Pulmonary artery endothelial cell (primary cell): ENCODE measurements at regions not wholly inside any gene's neighbourhood (a gene's known extent, or its start where the extent isn't known, plus 50 kb on each side); places are given as distances from the start of the nearest gene placed in this dataset.
"Not testable (repeated sequence)": the region's sequence is repeated elsewhere in the genome, so short reads cannot be mapped to it uniquely, and the experiment has no call there.

Source experiments
- DNase-seq: peaks from one replicate; pipeline ENCODE4 v3.0.0-alpha.2; 2011; ENCODE audit warnings: low read depth, low spot score

DNA sequence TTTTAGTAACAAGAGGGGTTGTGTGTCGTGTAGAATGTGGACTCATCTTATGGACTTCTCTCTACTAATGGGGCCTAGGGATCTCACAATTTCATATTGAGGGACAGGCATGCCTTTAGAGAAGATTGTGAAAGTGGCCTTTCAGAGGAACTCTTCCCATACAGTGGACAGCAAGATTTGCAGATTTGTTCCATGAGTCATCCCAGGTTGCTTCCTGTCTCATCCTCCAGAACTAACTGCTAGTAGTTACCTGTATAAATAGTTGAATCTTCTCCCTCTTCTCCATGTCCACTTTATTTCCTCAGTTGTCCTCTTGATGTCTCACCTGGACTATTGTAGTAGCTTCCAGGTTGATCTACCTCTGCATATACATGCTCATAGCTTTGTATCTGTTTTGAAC lies 997.5 kb upstream of the CTNND2 start:
- no peak for DNase-seq

DNA sequence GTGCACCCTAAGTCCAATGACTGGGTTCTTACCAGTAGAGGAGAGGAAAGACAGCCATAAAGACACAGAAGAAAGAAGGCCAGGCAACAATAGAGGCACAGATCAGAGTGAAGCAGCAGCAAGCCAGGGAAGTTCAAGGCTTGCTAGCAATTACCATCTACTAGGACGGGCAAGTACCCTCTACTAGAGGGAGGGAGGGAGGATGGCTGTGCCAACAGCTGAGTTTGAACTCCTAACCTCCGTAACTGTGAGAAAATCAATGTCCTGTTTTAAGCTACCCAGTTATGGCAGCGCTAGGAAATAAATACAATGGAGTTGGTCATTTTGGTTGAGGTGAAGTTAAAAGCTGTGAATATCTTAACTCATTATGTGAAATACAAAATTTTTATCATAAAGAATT lies 991.8 kb upstream of the CTNND2 start:
- DNase-seq = no peak

DNA sequence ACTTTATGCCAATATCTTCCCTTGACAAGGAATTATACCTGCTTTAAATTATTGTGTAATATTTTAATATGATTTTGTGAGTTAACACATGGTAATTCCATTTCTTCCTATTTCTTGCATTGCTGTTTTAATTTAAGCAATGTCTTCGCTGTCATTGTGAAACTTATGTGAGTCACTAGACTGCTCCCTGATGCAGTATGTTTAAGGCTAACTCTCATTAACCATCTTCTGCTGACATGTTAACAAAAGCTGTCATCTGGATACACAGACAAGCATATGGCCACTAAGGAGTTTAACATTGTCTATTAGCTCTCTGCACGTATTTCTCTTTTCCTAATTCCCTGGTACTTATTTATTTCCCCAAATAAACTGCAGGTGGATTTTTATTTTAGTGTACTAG lies 980.8 kb upstream of the CTNND2 start:
- DNase-seq = no peak

DNA sequence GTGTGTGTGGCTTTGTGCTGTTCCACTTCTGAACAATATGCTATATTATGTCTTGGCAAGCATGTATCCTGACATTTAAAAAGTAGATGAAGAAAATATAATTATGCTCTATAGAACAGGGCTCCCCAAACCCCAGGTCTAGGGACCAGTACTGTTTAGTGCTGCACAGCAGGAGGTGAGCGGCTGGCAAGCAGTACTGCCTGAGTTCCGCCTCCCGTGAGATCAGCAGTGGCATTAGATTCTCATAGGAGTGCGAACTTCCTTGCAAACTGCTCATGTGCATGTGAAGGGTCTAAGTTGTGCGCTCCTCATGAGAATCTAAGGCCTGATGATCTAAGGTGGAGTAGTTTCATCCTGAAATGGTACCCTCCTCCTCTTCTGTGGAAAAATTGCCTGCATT lies 979.1 kb upstream of the CTNND2 start:
- no peak for DNase-seq

DNA sequence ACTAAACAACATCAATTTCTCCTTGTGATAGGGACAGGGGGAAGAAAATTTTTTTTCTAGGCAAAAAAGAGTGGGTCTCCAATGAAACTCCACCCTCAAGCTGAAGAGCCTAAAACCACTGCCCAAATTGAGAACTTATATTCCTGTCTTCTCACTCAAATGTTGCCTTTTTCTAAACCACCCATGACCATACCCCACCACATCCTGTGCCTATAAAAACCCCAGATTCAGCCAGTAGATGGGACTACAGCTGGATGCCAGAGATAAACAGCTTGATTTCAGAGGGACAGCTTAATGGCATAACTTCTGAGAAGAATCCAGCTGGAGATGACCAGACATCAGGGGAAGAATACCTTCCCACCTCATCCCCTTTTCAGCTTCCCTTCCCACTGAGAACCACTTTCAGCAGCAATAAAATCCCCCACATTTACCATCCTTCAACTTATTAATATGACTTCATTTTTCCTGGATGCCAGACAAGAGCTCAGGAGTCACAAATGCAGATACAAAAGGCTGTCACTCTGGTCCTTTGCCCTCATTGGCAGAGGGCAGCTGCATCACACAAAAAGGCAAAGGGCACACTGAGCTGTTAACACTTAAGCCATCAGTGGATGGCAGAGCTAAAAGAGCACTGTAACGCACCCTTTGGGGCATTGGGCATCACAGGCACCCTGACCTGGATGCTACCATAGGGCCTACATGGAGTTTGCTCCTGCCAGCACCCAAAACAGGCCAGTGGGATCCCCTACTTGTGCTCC lies 972.5 kb upstream of the CTNND2 start:
- no peak for DNase-seq

DNA sequence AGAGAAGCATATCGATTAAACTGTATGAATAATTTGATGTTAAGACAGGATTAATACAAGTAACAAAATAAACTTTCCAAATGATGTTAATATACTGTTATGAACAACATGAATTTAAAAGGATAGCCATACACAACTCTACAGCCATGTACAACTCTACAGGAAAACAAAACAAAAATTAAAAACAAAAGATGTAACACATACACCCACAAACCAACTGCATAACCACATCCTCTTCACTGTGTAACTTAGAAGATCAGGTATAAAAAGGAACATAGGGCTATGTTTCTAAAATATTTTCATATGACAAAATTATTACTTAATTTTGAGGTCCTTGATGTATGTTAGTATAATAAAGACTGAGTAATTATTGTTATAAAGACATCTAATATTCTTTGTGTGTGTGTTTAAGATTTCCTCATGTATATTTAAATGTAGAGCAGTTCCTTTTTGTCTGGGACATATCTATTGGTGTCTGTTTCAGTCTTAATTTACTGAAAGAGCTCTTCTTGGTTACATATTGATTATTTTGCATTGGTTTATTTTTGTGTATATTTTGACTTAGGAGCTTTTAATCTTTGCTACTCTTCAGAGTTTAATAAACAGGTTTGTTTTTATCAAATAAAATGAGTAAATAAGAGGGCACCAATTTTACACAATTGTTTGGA lies 966.8 kb upstream of the CTNND2 start:
- no peak for DNase-seq

DNA sequence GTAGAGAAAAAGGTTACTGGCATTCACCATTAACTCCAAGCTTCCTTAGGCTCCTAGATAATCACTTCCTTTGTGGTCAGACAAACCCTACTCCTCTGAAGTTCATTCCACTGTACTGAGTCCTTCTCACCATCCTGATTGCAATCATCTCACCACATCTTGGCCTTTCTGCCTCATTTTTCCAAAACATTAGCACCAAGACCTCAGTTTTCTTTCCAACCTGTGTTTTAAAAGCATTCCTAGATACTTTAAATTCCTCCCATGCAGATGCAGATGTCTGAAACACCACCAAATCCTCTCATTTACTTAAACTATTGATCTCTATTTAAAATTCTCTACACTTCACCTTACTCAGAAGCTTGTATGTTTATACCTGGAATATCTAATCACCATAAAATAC lies 961.3 kb upstream of the CTNND2 start:
- DNase-seq = no peak

DNA sequence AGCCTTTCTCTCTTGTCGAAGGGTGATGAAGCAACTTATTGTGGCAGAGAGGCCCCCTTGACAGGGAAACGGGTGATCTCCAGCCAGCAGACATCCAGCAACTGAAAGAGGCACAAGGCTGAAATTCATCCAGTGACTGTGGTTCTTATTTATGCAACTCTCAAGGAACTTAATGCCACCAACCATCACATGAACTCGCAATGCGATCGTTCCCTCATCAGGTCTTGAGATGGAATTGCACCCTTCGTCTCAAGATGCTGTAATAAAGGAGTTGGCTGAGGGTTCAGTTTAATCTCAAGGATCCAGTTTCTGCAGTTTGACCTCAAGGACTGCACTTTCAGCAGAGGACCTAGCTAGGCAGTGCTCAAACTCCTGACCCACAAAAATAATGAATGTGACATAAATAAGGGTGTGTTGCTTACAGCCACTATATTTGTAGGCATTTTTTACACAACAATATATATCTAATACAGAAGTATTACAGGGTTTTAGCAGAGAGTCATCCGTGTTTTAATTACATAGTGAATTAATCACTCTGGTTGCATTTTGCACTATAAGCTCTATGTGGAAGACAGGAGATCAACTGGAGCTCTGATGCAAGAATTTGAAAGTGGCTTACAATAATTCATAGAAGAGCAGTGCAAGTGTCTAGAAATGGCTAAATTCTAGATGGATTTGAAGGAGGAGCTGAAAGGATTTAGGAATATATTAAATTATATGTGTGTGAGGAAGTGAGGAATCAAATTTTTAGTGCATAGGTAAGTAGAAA lies 957.8 kb upstream of the CTNND2 start:
- no peak for DNase-seq

DNA sequence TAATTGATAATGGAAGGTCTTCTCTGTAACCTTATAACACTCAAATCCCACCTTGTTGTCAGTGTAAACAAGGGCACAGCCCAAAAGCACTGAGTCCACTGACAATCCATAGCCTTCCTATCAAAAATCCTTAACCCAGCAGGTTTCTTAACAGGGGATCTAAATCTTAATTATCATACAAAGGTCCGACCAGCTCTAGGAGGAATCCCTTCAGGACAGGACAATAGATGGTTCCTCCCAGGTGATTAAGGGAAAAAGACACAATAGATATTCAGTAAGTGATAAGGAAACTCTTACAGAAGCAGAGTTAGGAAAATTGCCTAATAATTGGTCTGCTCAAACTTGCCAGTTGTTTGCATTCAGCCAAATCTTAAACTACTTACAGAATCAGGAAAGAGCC lies 951.9 kb upstream of the CTNND2 start:
- not testable (repeated sequence) for DNase-seq

DNA sequence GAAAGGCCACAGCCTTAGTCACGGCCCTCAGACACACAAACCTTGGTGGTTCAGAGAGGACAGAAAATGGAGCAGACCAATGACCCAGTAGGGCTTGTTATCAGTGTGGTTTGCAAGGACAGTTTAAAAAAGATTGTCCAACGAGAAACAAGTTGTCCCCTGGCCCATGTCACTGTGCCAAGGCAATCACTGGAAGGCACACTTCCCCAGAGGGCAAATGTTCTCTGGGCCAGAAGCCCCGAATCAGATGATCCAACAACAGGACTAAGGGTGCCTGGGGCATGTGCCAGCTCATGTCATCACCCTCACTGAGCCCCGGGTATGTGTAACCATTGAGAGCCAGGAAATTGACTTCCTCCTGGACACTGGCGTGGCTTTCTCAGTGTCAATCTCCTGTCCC lies 950.1 kb upstream of the CTNND2 start:
- DNase-seq = no peak

DNA sequence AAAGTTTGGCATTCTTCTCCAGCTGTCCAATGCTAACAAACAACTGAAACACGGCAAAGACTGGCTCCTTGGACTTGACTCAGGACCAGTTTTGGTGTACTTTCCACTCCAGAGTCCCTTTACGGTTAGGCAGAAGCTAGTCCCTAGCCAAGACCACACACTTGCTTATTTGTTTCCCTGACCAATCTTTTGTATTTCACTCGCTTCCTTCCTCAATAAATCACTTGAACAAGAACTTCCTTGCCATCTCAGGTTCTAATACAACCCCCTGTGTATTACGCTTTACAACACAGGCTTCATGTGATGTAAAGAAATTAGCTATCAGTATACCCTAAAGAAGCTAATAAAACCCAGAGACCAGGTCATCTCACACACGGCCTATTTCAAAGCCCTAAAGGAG lies 947.5 kb upstream of the CTNND2 start:
- DNase-seq = no peak

DNA sequence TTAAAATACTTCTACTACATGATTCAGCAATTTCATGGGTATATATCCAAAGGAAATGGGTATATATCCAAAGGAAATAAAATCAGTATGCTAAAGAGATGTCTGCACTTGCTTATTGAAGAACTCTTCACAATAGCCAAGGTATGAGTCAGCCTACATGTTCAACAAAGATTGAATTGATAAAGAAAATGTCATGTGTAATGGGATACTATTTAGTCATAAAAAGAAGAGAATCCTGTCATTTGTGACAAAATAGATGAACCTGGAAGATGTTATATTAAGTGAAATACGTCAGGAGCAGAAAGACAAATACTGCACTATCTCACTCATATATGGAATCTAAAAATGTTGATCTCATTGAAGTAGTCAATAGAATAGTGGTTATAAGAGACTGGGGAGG lies 944.5 kb upstream of the CTNND2 start:
- DNase-seq = no peak

DNA sequence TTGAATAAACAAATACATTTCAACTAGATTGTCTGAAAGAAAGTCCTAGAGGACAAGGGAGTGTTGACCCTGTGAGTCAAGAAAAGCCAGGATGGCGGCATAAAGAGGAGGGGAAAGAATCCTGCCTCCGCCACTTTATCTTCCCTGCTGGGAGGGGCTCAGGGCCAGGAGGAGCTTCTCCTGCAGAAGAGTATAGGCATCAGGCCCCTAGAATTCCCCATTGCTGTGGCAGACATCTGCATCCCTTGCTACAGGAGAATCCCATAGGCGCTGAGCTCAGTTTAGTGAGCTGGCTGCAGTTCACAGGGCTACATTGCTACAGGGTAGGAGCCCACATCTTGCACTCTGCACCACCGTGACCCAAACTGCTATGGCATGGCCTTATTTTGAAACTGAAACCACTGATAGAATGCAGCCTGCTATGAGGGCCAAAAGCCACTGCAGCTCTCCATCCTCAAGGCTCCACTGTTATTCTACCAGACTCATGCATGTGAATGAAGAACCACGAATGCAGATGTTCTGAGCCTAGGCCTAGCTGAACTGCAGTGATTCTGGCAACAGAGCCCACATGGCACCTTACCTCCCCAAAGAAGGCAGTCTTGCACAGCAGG lies 941.4 kb upstream of the CTNND2 start:
- no peak for DNase-seq

DNA sequence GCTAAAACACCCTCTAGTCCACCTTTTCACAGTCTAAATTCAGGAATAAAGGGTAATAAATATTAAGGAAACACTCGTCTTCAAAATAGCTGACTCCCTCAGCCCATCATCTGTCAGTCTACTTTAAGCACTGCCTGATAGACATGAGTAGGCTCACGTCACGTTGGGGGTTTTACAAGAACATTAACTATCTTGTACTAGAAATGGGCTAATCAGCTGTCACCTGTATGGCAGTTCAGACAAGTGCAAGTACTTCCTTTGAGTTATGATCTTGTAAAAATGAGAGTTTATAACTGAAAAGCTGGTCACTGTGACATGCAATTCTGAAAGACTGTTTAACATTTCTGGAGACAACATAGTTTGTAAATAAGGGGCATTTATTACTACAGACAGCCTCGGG lies 936.7 kb upstream of the CTNND2 start:
- no peak for DNase-seq

DNA sequence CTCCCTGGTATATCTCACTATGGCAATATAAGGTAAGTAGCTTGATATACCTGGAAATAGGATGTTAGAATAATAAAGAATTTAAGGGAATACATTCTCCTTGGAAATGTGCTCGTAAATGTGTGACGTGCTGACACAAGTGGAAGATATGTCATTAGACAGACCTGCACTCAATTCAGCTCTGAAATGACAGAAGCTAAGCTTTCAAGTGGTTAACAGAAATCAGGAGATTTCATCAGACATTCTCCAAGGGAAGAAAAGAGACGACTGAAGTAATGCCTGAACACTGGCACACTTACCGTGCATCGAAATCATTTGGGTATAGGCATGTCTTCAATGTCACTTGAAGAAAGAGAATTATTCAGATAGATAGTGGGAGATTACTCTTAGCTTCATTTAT lies 933.3 kb upstream of the CTNND2 start:
- no peak for DNase-seq

DNA sequence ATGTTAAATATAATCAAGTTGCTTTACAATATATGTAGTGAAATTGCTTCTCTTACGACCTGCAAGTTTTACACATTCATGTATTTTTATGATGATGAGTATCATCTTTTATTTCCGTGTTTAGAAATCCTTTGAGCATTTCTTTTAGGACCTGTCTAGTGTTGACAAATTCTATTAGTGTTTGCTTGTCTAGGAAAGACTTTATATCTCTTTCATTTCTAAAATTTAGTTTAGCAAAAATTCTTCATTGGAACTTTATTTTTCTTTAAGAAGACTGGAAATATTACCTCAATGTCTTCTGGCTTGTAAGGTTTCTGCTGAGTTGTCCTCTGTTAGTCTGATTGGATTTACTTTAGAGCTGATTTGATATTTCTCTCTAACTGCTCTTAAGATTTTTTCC lies 920.9 kb upstream of the CTNND2 start:
- DNase-seq = no peak

DNA sequence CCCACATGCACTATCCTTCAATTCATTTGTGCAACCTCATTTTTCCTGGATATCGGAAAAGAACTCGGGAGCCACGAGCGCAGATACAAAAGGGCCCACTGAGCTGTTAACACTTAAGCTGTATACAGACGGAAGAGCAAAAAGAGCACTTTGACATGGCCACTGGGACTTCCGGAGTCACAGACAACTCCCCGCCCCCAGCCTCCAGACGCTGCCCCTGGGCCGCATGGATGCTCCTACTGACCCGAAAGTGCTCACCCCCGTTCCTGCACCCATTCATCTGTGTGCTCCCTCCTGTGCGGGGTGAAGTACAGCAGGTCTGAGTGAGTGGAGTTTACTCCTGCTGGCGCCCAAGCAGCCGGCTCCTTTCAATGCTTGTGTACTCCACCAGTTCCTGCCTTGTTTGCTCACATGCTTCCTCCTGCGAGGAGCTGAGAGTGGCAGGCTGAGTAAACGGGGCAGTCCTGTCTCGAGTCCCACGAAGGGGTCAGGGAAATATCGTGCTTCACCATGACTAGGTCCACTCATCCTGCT lies 901.0 kb upstream of the CTNND2 start:
- no peak for DNase-seq

DNA sequence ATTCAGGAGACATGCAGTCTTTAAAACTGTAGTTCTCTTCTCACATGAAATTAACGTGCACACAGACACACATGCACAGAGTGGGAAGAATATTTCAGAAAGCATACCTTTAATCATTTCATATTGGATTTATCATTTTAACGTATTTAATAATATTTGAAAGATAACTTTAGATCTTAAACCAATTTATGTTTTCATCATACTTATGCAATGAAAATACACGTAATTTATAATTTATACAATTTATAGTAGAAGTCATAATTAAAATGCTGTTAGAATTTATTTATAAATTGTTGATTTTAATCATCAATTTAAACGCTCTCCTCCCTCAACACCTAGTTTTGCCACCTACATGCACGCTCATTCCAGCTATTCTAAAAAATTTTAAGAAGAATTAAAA lies 894.9 kb upstream of the CTNND2 start:
- no peak for DNase-seq

DNA sequence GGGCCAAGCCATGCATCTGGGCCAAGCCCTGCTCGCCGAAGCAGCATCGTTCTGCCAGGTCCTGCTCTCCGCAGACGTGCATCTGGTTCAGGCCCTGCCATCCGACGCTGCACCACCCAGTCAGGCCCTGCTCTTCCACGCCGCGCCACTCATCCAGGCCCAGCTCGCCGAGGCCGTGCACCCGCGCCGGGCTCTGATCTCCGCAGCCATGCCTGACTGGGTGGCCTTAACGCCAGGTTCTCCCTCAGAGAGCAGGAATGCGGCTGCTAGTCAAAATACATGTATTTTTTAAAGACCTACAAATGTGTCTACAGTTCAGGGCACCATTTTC lies 891.1 kb upstream of the CTNND2 start:
- no peak for DNase-seq

DNA sequence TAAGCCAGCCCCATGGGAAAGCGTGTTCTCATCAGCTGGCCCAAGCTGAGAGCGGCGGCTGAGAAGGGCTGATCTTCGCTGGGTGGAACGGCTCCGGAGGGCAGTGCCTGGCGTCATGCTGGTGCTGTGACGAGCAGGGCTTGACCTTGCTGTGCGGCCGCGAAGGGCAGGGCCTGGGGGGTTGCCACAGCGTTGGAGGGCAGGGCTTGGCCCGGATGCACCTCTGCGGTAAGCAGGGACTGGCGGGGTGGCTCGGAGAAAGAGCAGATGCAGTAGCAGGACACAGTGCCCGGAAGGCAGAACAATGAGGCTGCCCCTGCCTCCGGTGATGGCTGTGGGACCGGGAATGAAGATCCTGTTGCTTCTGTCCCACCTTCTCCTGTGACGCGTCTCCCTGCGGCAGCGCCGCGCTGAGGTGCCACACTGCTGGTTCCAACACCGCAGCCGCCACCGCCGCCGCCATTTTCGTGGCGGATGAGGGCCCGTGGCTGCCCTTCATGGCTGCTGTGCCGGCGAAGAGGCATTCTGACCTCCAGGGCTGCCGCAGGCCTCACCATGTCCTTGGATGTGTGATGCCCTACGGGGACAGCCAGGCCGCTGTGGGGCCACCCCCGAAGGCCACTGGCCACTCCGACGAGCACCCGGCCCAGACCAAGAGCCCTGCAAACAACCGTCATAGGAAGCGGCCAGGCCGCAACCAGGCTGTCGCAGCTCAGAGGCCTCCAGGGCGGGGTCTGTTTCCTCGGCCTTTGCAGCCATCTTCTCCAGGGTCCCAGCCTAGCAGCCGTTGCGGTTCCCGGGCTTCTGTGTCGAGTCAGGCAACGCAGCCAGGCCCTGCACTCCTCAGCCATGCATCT lies 890.5 kb upstream of the CTNND2 start:
- no peak for DNase-seq

DNA sequence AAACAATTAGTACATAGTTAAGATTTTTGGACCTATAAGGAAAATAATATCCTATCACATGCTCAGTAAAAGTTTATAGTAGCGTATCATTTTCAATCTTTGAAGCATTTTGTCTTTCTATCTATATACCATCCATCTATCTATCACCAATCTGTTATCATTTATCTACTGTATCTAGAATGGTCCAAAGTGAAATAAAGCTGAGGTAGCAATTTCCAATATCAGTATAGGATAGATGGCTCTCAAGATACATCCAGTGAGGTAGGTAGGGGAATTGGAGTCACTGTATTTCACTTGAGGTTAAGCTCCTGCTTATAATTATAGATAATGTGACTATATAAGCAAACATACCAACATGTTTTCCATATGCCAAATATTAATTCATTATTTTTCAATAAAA lies 889.1 kb upstream of the CTNND2 start:
- DNase-seq = no peak
